Upper lobe of left lung (tissue), 6 donors: ENCODE measurements at regions not wholly inside any gene's neighbourhood (a gene's known extent, or its start where the extent isn't known, plus 50 kb on each side); places are given as distances from the start of the nearest gene placed in this dataset.

Source experiments
- ATAC-seq, 2 donors: fragments of 200-7000 bp; cut with Tn5 transposase; one replicate each; pipeline ENCODE4 v1.9.1; 2022; ENCODE audit warnings: mild to moderate bottlenecking in 2 of 2, moderate library complexity in 2 of 2; ENCODE audit not compliant: low FRiP score in 2 of 2
- DNase-seq, 2 donors: peaks; one replicate each; pipeline ENCODE4 v3.0.0-alpha.2; 2019 to 2020
- H3K27ac ChIP-seq, 4 donors: fragments of 200-600 bp; sonication (generic); one replicate each; pipeline ENCODE4 v1.5.1; 2016 to 2019
- H3K27me3 ChIP-seq, 4 donors: fragments of 200-600 bp; sonication (generic); one replicate each; pipeline ENCODE4 v1.5.1; 2017 to 2019
- H3K36me3 ChIP-seq, 4 donors: fragments of 200-600 bp; sonication (generic); one replicate each; pipeline ENCODE4 v1.5.1; 2016 to 2019
- H3K4me1 ChIP-seq, 4 donors: fragments of 200-600 bp; sonication (generic); one replicate each; pipeline ENCODE4 v1.5.1; 2018 to 2019
- H3K4me3 ChIP-seq, 4 donors: fragments of 200-600 bp; sonication (generic); one replicate each; pipeline ENCODE4 v1.5.1; 2017 to 2019; ENCODE audit warnings: mild to moderate bottlenecking in 2 of 4, moderate library complexity in 1 of 4
- H3K9me3 ChIP-seq, 4 donors: fragments of 200-600 bp; sonication (generic); one replicate each; pipeline ENCODE4 v1.5.1; 2018 to 2019
- CTCF ChIP-seq, 6 experiments: fragments of 450-650 bp in 4 of 6; fragments of 200-600 bp in 2 of 6; sonication (generic) in 2 of 6; IDR thresholded peaks; one replicate each; pipeline ENCODE4 v1.5.1; 2016 to 2019; ENCODE audit warnings: antibody characterized with exemption in 6 of 6
- EP300 ChIP-seq, 4 donors: sonication (generic); formaldehyde crosslinking; IDR thresholded peaks; one replicate each; pipeline ENCODE4 v1.5.1; 2017; ENCODE audit warnings: antibody characterized with exemption in 4 of 4, control low read depth in 2 of 4
- POLR2A ChIP-seq, 4 donors: fragments of 450-650 bp; IDR thresholded peaks; one replicate each; pipeline ENCODE4 v1.5.1; 2016 to 2017; ENCODE audit warnings: antibody characterized with exemption in 4 of 4, mild to moderate bottlenecking in 2 of 4
- POLR2AphosphoS5 ChIP-seq, 2 donors: sonication (generic); formaldehyde crosslinking; IDR thresholded peaks; one replicate each; pipeline ENCODE4 v1.5.1; 2017; ENCODE audit warnings: antibody characterized with exemption in 2 of 2
- WGBS, 2 donors: methylation state at CpG; one replicate each; pipeline ENCODE4 v1.1.5; 2017 to 2018; 5-methylcytosine and 5-hydroxymethylcytosine counted together
- donor health status: DM: no; HTN: no; CAD: no; lungs with moderate emphysema.
- donor health status: DM: no; HTN: yes; CAD: no; lungs with severe emphysema.

DNA sequence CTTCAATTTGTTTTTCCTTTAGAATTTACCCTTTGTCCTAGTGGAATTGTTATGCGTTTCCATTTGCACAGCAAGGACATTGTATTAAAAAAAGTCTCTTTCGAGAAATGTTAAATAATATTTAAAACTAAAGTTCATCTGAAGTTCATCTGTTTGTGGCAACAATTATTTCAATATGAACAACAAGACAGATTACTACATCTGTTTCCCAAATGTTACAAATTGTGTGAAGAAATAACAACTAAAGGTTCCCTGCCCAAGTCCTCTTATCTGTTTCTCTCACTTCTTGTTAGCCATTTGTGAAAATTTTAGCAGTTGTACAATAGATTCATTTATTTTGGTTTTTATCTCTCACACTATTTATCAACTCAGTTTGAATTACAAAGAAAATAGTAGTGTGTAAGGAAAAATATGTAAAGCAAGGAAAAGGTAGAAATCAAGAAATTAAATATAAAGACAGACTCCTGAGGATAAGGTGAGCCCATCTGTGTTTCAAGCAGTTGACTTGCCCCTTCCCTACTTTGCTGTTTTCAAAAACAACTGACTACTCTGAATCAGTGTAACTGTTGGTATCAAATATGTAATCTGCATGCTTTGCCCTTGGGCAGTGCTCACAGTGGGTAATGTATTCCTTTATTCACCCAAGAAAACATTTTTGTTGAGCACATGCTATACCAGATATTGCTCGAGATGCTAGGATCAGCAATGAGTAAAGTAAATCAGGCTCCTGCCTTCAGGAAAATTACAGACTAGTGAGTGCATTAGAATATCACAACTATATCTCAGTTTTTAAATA, 118.9 kb upstream of the PCDH7 start:
- WGBS, 2 donors: 85% methylated on average over 3 of the region's 3 CpGs
- TF ChIP-seq EP300 (IDR thresholded peaks at IDR 0.05) (no peak), POLR2AphosphoS5 (IDR thresholded peaks at IDR 0.05) (no peak), POLR2A (IDR thresholded peaks at IDR 0.05) (no peak), CTCF (IDR thresholded peaks at IDR 0.05) (no peak)
- Histone ChIP-seq H3K36me3 (no peaks in the 10 kb centered on the region), H3K27ac (no peak overlapping the region), H3K27me3 (no peaks in the 10 kb centered on the region), H3K9me3 (peaks cover 0 to 2% (median 0%) of the 10 kb centered on the region in 4 donors), H3K4me1 (no peaks in the 10 kb centered on the region), H3K4me3 (no peak overlapping the region)
- ATAC-seq: no peak
- no peak for DNase-seq

- TF ChIP-seq CTCF (IDR thresholded peaks at IDR 0.05): no peak
- TF ChIP-seq EP300 (IDR thresholded peaks at IDR 0.05): no peak
- no peak for TF ChIP-seq POLR2A (IDR thresholded peaks at IDR 0.05)
- no peak for TF ChIP-seq POLR2AphosphoS5 (IDR thresholded peaks at IDR 0.05)
- H3K36me3 ChIP-seq: no peaks in the 10 kb centered on the region
- no peak overlapping the region for H3K4me3 ChIP-seq
- no peak overlapping the region for H3K27ac ChIP-seq
- no peaks in the 10 kb centered on the region for H3K27me3 ChIP-seq
- peaks cover 0 to 2% (median 0%) of the 10 kb centered on the region in 4 donors for H3K9me3 ChIP-seq
- peak in 1 of 2 donors; percentile 41 for ATAC-seq
- H3K4me1 ChIP-seq: no peaks in the 10 kb centered on the region
- DNase-seq: no peak
These were observed 114.5 kb upstream of the PCDH7 start for GRCh38 chr4:30605616-30606190.

GRCh38 chr4:30610361-30610760, 109.8 kb upstream of the PCDH7 start:
- Histone ChIP-seq H3K4me3 (no peak overlapping the region), H3K36me3 (no peaks in the 10 kb centered on the region), H3K27me3 (no peaks in the 10 kb centered on the region), H3K4me1 (no peaks in the 10 kb centered on the region), H3K27ac (no peak overlapping the region), H3K9me3 (peaks cover 0 to under 1% (median 0%) of the 10 kb centered on the region in 4 donors)
- TF ChIP-seq POLR2A (IDR thresholded peaks at IDR 0.05): no peak
- no peak for TF ChIP-seq CTCF (IDR thresholded peaks at IDR 0.05)
- TF ChIP-seq POLR2AphosphoS5 (IDR thresholded peaks at IDR 0.05): no peak
- no peak for TF ChIP-seq EP300 (IDR thresholded peaks at IDR 0.05)
- DNase-seq (no peak), ATAC-seq (no peak)
- 63 to 75% methylated on average over 1 of the region's 1 CpG for WGBS, 2 donors

- TF ChIP-seq EP300 (IDR thresholded peaks at IDR 0.05) (no peak), POLR2A (IDR thresholded peaks at IDR 0.05) (no peak), CTCF (IDR thresholded peaks at IDR 0.05) (no peak), POLR2AphosphoS5 (IDR thresholded peaks at IDR 0.05) (no peak)
- H3K36me3 ChIP-seq: no peaks in the 10 kb centered on the region
- H3K9me3 ChIP-seq: no peaks in the 10 kb centered on the region
- no peak overlapping the region for H3K27ac ChIP-seq
- ATAC-seq (no peak), DNase-seq (no peak)
- H3K27me3 ChIP-seq: no peaks in the 10 kb centered on the region
- no peak overlapping the region for H3K4me3 ChIP-seq
- no peaks in the 10 kb centered on the region for H3K4me1 ChIP-seq
These were observed 105.4 kb upstream of the PCDH7 start for GRCh38 chr4:30614771-30615170.
